OCI-LY3 (cell line): ENCODE measurements at regions not wholly inside any gene's neighbourhood (a gene's known extent, or its start where the extent isn't known, plus 50 kb on each side); places are given as distances from the start of the nearest gene placed in this dataset.
A peak's percentile ranks its signal among the peaks of the same experiment; 100 is the strongest.

Experiments used
- H2AFZ ChIP-seq: fragments of 200-600, 300-600 bp; shearing (Covaris generic); 2 replicates; pipeline ENCODE4 v1.6.0; 2014; ENCODE audit warnings: antibody characterized with exemption, low read depth, low read length
- H3K27ac ChIP-seq: fragments of 200-600, 300-600 bp; sonication (generic); 2 replicates; pipeline ENCODE4 v1.5.1; 2014; ENCODE audit warnings: mild to moderate bottlenecking, low read length, moderate library complexity, mixed read lengths
- H3K27me3 ChIP-seq: fragments of 200-600, 300-600 bp; sonication (generic); 2 replicates; pipeline ENCODE4 v1.6.1; 2014; ENCODE audit warnings: low read depth, low read length, mixed read lengths
- H3K36me3 ChIP-seq: fragments of 200-600, 300-600 bp; sonication (generic); replicated peaks from 2 replicates; pipeline ENCODE3; 2014; ENCODE audit warnings: low read depth, low read length, mixed read lengths
- H3K4me1 ChIP-seq: fragments of 300-600, 200-600 bp; sonication (generic); 2 replicates; pipeline ENCODE4 v1.6.1; 2014; ENCODE audit warnings: low read length, mixed read lengths
- H3K4me2 ChIP-seq: fragments of 200-600, 300-600 bp; sonication (generic); 2 replicates; pipeline ENCODE4 v1.6.1; 2014; ENCODE audit warnings: low read length, mixed read lengths
- H3K4me3 ChIP-seq: fragments of 300-600, 200-600 bp; sonication (generic); 2 replicates; pipeline ENCODE4 v1.5.1; 2014; ENCODE audit warnings: antibody characterized with exemption, mild to moderate bottlenecking, low read length, moderate library complexity
- H3K79me2 ChIP-seq: fragments of 300-600, 200-600 bp; shearing (Covaris generic); 2 replicates; pipeline ENCODE4 v1.6.1; 2014; ENCODE audit warnings: mild to moderate bottlenecking, low read length, mixed read lengths
- H3K9ac ChIP-seq: fragments of 300-600, 200-600 bp; shearing (Covaris generic); 2 replicates; pipeline ENCODE4 v1.6.0; 2014; ENCODE audit warnings: mild to moderate bottlenecking, low read length, moderate library complexity
- H3K9me3 ChIP-seq: fragments of 200-600, 300-600 bp; shearing (Covaris generic); 2 replicates; pipeline ENCODE4 v1.6.1; 2014; ENCODE audit warnings: low read length, mixed read lengths; ENCODE audit not compliant: insufficient read depth
- H4K20me1 ChIP-seq: fragments of 200-600, 300-600 bp; sonication (generic); 2 replicates; pipeline ENCODE4 v1.6.1; 2016; ENCODE audit warnings: low read length, mixed read lengths; ENCODE audit not compliant: insufficient read depth
- CTCF ChIP-seq: fragments of 200-600, 300-600 bp; sonication (generic); IDR thresholded peaks from 2 replicates; pipeline ENCODE4 v1.5.1; 2014; ENCODE audit warnings: antibody characterized with exemption, low read length, low read depth
- EZH2phosphoT487 ChIP-seq: fragments of 200-600 bp; shearing (Covaris generic); IDR thresholded peaks from 2 replicates; pipeline ENCODE4 v1.6.1; 2018; ENCODE audit warnings: antibody characterized with exemption, mixed run types, low read depth

GRCh38 chr9:105975886-105976645 is 281.7 kb downstream of the TMEM38B start:
- no peak overlapping the region for H3K27ac ChIP-seq
- peak overlapping the region; percentile 6; the same call in 1 of the 2 replicates for H3K4me2 ChIP-seq
- TF ChIP-seq CTCF: no peak
- TF ChIP-seq EZH2phosphoT487: no peak
- no peaks in the 10 kb centered on the region for H3K36me3 ChIP-seq
- H2AFZ ChIP-seq: no peak overlapping the region
- H4K20me1 ChIP-seq: no peaks in the 10 kb centered on the region
- H3K4me1 ChIP-seq: peaks cover 12% of the 10 kb centered on the region
- H3K27me3 ChIP-seq: peaks cover 73% of the 10 kb centered on the region
- H3K9ac ChIP-seq: no peak overlapping the region
- H3K4me3 ChIP-seq: no peak overlapping the region
- H3K9me3 ChIP-seq: no peaks in the 10 kb centered on the region
- no peaks in the 10 kb centered on the region for H3K79me2 ChIP-seq

DNA sequence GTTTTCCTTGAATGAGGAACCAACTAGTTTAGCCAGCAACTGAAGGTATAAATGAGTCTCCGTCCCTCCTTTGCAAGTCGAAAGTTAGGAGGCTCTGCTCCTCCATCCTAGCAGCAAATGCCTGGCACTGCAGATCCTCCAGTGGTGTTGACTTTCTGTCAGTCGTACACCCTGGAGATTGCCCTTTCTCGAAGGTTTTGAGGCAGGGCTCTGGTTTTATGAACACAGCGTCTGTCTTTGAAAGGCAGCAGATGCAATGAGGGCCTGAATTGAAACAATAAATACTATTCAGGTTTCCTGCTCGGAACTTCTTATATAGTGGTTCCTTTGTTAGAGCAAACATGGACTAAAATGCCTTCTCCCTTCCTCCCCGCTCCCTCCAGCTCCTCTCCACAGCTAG is 284.0 kb downstream of the TMEM38B start:
- Histone ChIP-seq H2AFZ (no peak overlapping the region), H3K9ac (no peak overlapping the region), H3K4me3 (no peak overlapping the region)

GRCh38 chr9:105978826-105979225 is 284.5 kb downstream of the TMEM38B start:
- TF ChIP-seq CTCF (no peak), EZH2phosphoT487 (no peak)
- no peaks in the 10 kb centered on the region for H3K36me3 ChIP-seq
- no peaks in the 10 kb centered on the region for H4K20me1 ChIP-seq
- no peak overlapping the region for H3K4me2 ChIP-seq
- H2AFZ ChIP-seq: no peak overlapping the region
- H3K79me2 ChIP-seq: no peaks in the 10 kb centered on the region
- H3K9me3 ChIP-seq: no peaks in the 10 kb centered on the region
- no peak overlapping the region for H3K27ac ChIP-seq
- H3K4me1 ChIP-seq: peaks cover 12% of the 10 kb centered on the region
- no peak overlapping the region for H3K4me3 ChIP-seq
- no peak overlapping the region for H3K9ac ChIP-seq
- H3K27me3 ChIP-seq: peaks cover 51% of the 10 kb centered on the region

More for the DNA sequence above, 284.0 kb downstream of the TMEM38B start:
- no peaks in the 10 kb centered on the region for H3K9me3 ChIP-seq
- peaks cover 12% of the 10 kb centered on the region for H3K4me1 ChIP-seq
- no peaks in the 10 kb centered on the region for H3K79me2 ChIP-seq
- no peak for TF ChIP-seq EZH2phosphoT487
- TF ChIP-seq CTCF: no peak
- no peaks in the 10 kb centered on the region for H3K36me3 ChIP-seq
- H3K27me3 ChIP-seq: peaks cover 56% of the 10 kb centered on the region
- H3K4me2 ChIP-seq: no peak overlapping the region
- H4K20me1 ChIP-seq: no peaks in the 10 kb centered on the region
- no peak overlapping the region for H3K27ac ChIP-seq

DNA sequence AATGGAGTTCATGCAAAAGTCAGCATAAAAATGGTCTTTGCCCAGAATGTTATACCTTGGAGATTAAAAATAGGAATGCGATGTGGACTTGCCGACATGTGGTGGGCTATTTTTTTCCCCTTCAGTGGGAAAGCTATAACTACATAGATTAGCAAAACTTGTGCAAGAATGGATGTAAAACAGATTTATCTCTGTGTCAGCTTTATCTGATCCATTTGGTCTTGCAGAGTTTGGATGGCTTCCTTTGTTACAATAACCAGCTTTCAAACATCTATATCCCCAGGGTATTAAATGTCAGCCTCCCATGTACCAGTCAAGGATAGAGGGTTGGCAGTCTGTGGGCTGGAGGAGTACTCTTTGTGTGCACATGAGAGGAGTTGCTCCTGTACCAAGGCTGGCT is 284.9 kb downstream of the TMEM38B start:
- Histone ChIP-seq H3K9ac (no peak overlapping the region), H2AFZ (no peak overlapping the region), H3K27ac (no peak overlapping the region), H3K4me2 (no peak overlapping the region), H3K4me3 (no peak overlapping the region), H3K36me3 (no peaks in the 10 kb centered on the region), H3K27me3 (peaks cover 46% of the 10 kb centered on the region), H3K79me2 (no peaks in the 10 kb centered on the region), H3K9me3 (no peaks in the 10 kb centered on the region), H3K4me1 (peaks cover 12% of the 10 kb centered on the region), H4K20me1 (no peaks in the 10 kb centered on the region)
- TF ChIP-seq EZH2phosphoT487 (no peak), CTCF (no peak)
